ENCODE measurements at regions not wholly inside any gene's neighbourhood (a gene's known extent, or its start where the extent isn't known, plus 50 kb on each side); places are given as distances from the start of the nearest gene placed in this dataset.
A peak's percentile ranks its signal among the peaks of the same experiment; 100 is the strongest.

- Histone ChIP-seq H3K9ac (ENCODE audit: low read length) (no peak overlapping the region), H3K4me3 (ENCODE audit: low read length) (no peak overlapping the region), H3K27me3 (replicated peaks; ENCODE audit: insufficient read depth, low read length) (no peaks in the 10 kb centered on the region), H3F3A (ENCODE audit: insufficient read depth, low read length) (no peaks in the 10 kb centered on the region), H2AFZ (ENCODE audit: low read length) (no peak overlapping the region), H3K4me1 (ENCODE audit: low read length) (no peaks in the 10 kb centered on the region), H3K4me2 (ENCODE audit: low read depth, low read length) (no peak overlapping the region), H4K20me1 (ENCODE audit: insufficient read depth, low read length) (no peaks in the 10 kb centered on the region), H3K79me2 (ENCODE audit: low read length) (no peaks in the 10 kb centered on the region), H3K9me3 (replicated peaks; ENCODE audit: insufficient read depth, low read length) (no peaks in the 10 kb centered on the region), H3K36me3 (replicated peaks; ENCODE audit: insufficient read depth, low read length) (no peaks in the 10 kb centered on the region), H3K27ac (ENCODE audit: low read length) (no peak overlapping the region), H3K9me2 (replicated peaks; ENCODE audit: insufficient read depth, low read length) (no peaks in the 10 kb centered on the region)
- DNase-seq: no peak
- no peak for TF ChIP-seq EZH2phosphoT487 (IDR thresholded peaks at IDR 0.05; ENCODE audit: low read length)
- TF ChIP-seq EZH2 (optimal IDR thresholded peaks at IDR 0.05; ENCODE audit: low read depth, low read length): no peak
- TF ChIP-seq CTCF (IDR thresholded peaks at IDR 0.05; ENCODE audit: low read length): no peak
Measured at GRCh38 chr9:117649126-117649525, 55.1 kb upstream of the TLR4 start.

DNA sequence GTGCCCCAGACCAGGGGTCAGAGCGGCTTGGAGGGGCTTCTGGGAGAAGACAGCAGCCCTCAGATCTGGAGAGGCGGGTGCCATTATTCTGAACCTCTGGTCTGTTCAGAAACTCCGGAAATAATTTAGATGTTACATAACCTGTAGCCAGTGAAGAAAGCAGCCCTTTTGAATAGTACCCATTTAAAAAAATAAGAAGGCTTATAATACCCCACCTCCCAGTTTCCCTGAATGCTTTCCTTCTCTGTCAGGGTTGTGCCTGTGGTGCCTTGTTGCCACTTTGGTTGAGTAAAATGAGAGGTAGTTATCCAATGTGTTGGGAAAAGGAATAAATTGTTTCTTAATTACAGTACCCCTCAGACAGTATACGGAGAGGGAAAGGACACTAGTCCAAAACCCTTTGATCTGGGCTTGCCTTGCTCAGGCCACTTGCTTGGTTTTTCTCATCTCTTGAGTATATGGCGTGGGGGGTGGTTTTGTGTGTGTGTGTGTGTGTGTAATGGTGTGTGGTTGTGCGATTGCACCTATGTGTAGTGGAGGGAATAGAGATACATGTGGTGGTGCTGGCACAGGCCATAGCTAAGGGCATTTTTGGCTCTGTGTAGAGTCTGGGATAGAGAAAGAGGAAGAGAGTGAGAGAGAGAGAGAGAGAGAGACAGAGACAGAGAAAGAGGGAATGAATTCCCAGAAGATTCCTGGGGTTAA is 59.1 kb upstream of the TLR4 start:
- no peak for TF ChIP-seq CTCF (IDR thresholded peaks at IDR 0.05; ENCODE audit: low read length)
- TF ChIP-seq EZH2 (optimal IDR thresholded peaks at IDR 0.05; ENCODE audit: low read depth, low read length): no peak
- no peak for DNase-seq

DNA sequence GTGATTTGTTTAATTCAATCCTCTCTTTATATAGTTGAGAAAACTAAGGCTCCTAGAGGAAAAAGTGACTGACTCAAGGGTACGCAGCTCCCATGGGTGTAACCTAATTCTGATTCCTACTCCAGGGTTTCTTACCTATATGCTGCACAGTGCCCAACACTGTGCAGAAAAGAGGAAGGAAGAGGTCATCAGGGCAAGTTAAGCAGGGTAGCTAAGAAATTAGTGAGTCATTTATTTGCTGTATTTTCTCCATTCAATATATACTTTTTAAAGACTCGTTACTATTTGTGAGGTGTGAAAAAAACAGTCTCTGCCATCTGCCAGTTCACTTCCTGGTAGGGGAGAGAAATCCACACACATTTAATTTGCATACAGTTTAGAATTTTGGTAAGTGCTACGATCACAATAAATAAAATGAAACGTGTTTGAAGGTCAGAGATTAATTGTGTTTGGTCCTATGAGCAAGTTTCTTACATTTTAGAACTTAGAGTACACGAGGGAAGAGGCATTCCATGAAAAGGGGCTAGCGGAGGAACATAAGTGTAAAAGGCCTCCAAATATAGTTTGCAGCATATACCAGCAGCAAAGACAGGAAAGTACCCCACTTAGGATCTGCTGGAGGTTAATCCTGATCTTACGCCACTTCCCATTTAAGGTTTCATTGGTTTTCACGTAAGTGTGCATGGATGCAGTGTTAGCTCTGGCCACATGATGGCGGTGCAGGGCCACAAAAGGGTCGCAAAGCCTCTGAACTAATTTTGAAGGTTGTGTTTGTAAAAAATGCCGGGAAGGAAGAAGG is 59.9 kb upstream of the TLR4 start:
- Histone ChIP-seq H3K9me2 (replicated peaks; ENCODE audit: insufficient read depth, low read length) (no peaks in the 10 kb centered on the region), H3K9me3 (replicated peaks; ENCODE audit: insufficient read depth, low read length) (no peaks in the 10 kb centered on the region), H3K4me2 (ENCODE audit: low read depth, low read length) (peak overlapping the region; percentile 69), H3K79me2 (ENCODE audit: low read length) (no peaks in the 10 kb centered on the region), H3K4me3 (ENCODE audit: low read length) (peak overlapping the region; percentile 48), H3F3A (ENCODE audit: insufficient read depth, low read length) (no peaks in the 10 kb centered on the region), H3K36me3 (replicated peaks; ENCODE audit: insufficient read depth, low read length) (no peaks in the 10 kb centered on the region), H2AFZ (ENCODE audit: low read length) (peak overlapping the region; percentile 71), H3K27ac (ENCODE audit: low read length) (peak overlapping the region; percentile 7; the same call in 1 of the 2 replicates), H3K4me1 (ENCODE audit: low read length) (no peaks in the 10 kb centered on the region), H3K27me3 (replicated peaks; ENCODE audit: insufficient read depth, low read length) (no peaks in the 10 kb centered on the region), H3K9ac (ENCODE audit: low read length) (no peak overlapping the region; the same call in 1 of the 2 replicates), H4K20me1 (ENCODE audit: insufficient read depth, low read length) (no peaks in the 10 kb centered on the region)
- peak; percentile 96 for TF ChIP-seq CTCF (IDR thresholded peaks at IDR 0.05; ENCODE audit: low read length)
- no peak for TF ChIP-seq EZH2 (optimal IDR thresholded peaks at IDR 0.05; ENCODE audit: low read depth, low read length)
- no peak for TF ChIP-seq EZH2phosphoT487 (IDR thresholded peaks at IDR 0.05; ENCODE audit: low read length)
- DNase-seq: peak; percentile 71

More for the DNA sequence above, 59.1 kb upstream of the TLR4 start:
- Histone ChIP-seq H3K9ac (ENCODE audit: low read length) (no peak overlapping the region), H3K4me1 (ENCODE audit: low read length) (no peaks in the 10 kb centered on the region), H3K27me3 (replicated peaks; ENCODE audit: insufficient read depth, low read length) (no peaks in the 10 kb centered on the region), H3K36me3 (replicated peaks; ENCODE audit: insufficient read depth, low read length) (no peaks in the 10 kb centered on the region), H2AFZ (ENCODE audit: low read length) (no peak overlapping the region; the same call in 1 of the 2 replicates), H3F3A (ENCODE audit: insufficient read depth, low read length) (no peaks in the 10 kb centered on the region), H3K27ac (ENCODE audit: low read length) (no peak overlapping the region), H3K9me3 (replicated peaks; ENCODE audit: insufficient read depth, low read length) (no peaks in the 10 kb centered on the region), H4K20me1 (ENCODE audit: insufficient read depth, low read length) (no peaks in the 10 kb centered on the region), H3K9me2 (replicated peaks; ENCODE audit: insufficient read depth, low read length) (no peaks in the 10 kb centered on the region), H3K4me3 (ENCODE audit: low read length) (peak overlapping the region; percentile 48), H3K4me2 (ENCODE audit: low read depth, low read length) (peak overlapping the region; percentile 69), H3K79me2 (ENCODE audit: low read length) (no peaks in the 10 kb centered on the region)

All from MM.1S (cell line).